Endothelial cell of umbilical vein (primary cell): ENCODE measurements at regions not wholly inside any gene's neighbourhood (a gene's known extent, or its start where the extent isn't known, plus 50 kb on each side); places are given as distances from the start of the nearest gene placed in this dataset.

Experiments used
- BruUV-seq: library from RNA; stranded (reverse); fragments of 400-500 nt; replicated peaks from 2 replicates; lab custom pipeline; 2021; lab: Mats Ljungman, UMichigan
- CTCF ChIA-PET: fragments of 300-600, 350-600 bp; sonication (Branson Sonifier 250); formaldehyde crosslinking; loops from one replicate; lab custom pipeline; 2021; ENCODE audit warnings: antibody characterized with exemption, inconsistent platforms; lab: Charles Lee
- POLR2A ChIA-PET: fragments of 300-600, 350-600 bp; sonication (Branson Sonifier 250); formaldehyde crosslinking; loops from one replicate; lab custom pipeline; 2021; ENCODE audit warnings: antibody characterized with exemption, inconsistent platforms; lab: Charles Lee
- DNase-seq: peaks from one replicate; pipeline ENCODE4 v3.0.0-alpha.2; 2011; ENCODE audit warnings: low read depth, low spot score
- FAIRE-seq: peaks from 2 replicates; lab custom pipeline; 2011; peaks lifted over from hg19 to GRCh38; lab: Jason Lieb, UNC
- H2AFZ ChIP-seq: 2 replicates; pipeline ENCODE4 v1.6.0; 2012; ENCODE audit warnings: low read depth, low read length, control low read depth, inconsistent platforms
- H3K27ac ChIP-seq: 2 replicates; pipeline ENCODE4 v1.5.1; 2011; ENCODE audit warnings: low read depth, mild to moderate bottlenecking, control low read depth, low read length, moderate library complexity; ENCODE audit not compliant: insufficient read depth
- H3K27me3 ChIP-seq, 2 experiments: 2 replicates each; pipeline versions ENCODE4 v1.6.0 to v1.6.1; 2011; ENCODE audit warnings: low read length in 2 of 2, mixed read lengths in 1 of 2; ENCODE audit not compliant: control insufficient read depth in 2 of 2, insufficient read depth in 2 of 2
- H3K36me3 ChIP-seq, 2 experiments: 2 replicates in 1 of 2; 3 replicates in 1 of 2; pipeline ENCODE4 v1.5.1; 2011; ENCODE audit warnings: low read length in 2 of 2, mild to moderate bottlenecking in 1 of 2, moderate library complexity in 1 of 2; ENCODE audit not compliant: control insufficient read depth in 2 of 2, insufficient read depth in 2 of 2; ENCODE audit errors: extremely low read depth in 1 of 2
- H3K4me1 ChIP-seq: 3 replicates; pipeline ENCODE4 v1.5.1; 2011; ENCODE audit warnings: mild to moderate bottlenecking, low read length; ENCODE audit not compliant: control insufficient read depth, insufficient read depth; ENCODE audit errors: extremely low read depth
- H3K4me2 ChIP-seq: 2 replicates; pipeline ENCODE4 v1.6.1; 2011; ENCODE audit warnings: low read length, control low read depth, mixed read lengths; ENCODE audit not compliant: insufficient read depth
- H3K4me3 ChIP-seq, 3 experiments: fragments of 200-600 bp in 1 of 3; sonication (generic), shearing (Covaris generic) in 1 of 3; replicated peaks in 1 of 3; 2 replicates each; pipeline ENCODE4 v1.5.1; 2011 to 2016; ENCODE audit warnings: control low read depth in 3 of 3, low read length in 3 of 3, mild to moderate bottlenecking in 2 of 3, inconsistent platforms in 1 of 3, low read depth in 1 of 3, moderate library complexity in 1 of 3; ENCODE audit not compliant: insufficient read depth in 1 of 3
- H3K79me2 ChIP-seq: 2 replicates; pipeline ENCODE4 v1.6.0; 2012; ENCODE audit warnings: low read length, inconsistent platforms; ENCODE audit not compliant: control insufficient read depth, insufficient read depth
- H3K9ac ChIP-seq: replicated peaks from 2 replicates; pipeline ENCODE3; 2011; ENCODE audit warnings: low read length, control low read depth; ENCODE audit not compliant: insufficient read depth; ENCODE audit errors: extremely low read depth
- H3K9me1 ChIP-seq: replicated peaks from 3 replicates; pipeline ENCODE4 v1.6.0; 2011; ENCODE audit warnings: mild to moderate bottlenecking, low read length; ENCODE audit not compliant: control insufficient read depth, insufficient read depth; ENCODE audit errors: extremely low read depth
- H3K9me3 ChIP-seq: replicated peaks from 2 replicates; pipeline ENCODE4 v1.5.1; 2012; ENCODE audit warnings: low read length, inconsistent platforms; ENCODE audit not compliant: control insufficient read depth, insufficient read depth
- H4K20me1 ChIP-seq: replicated peaks from 2 replicates; pipeline ENCODE3; 2011; ENCODE audit warnings: mild to moderate bottlenecking, low read length; ENCODE audit not compliant: control insufficient read depth, insufficient read depth; ENCODE audit errors: extremely low read depth
- EZH2 ChIP-seq: IDR thresholded peaks from 2 replicates; pipeline ENCODE4 v1.6.1; 2012; ENCODE audit warnings: borderline replicate concordance, low read depth, mild to moderate bottlenecking, moderate library complexity, low read length, inconsistent platforms; ENCODE audit not compliant: severe bottlenecking
- FOS ChIP-seq: IDR thresholded peaks from 2 replicates; pipeline ENCODE4 v1.6.1; 2011; ENCODE audit warnings: mild to moderate bottlenecking, low read length, moderate library complexity, borderline replicate concordance; ENCODE audit not compliant: insufficient read depth
- GATA2 ChIP-seq: IDR thresholded peaks from 2 replicates; pipeline ENCODE4 v1.7.0; 2011; ENCODE audit warnings: low read depth, mild to moderate bottlenecking, moderate library complexity, mixed read lengths, low read length; ENCODE audit not compliant: insufficient read length, insufficient read depth
- JUN ChIP-seq: IDR thresholded peaks from 2 replicates; pipeline ENCODE4 v1.6.1; 2011; ENCODE audit warnings: borderline replicate concordance, low read depth; ENCODE audit not compliant: insufficient read length, insufficient read depth
- MYC ChIP-seq: IDR thresholded peaks from one replicate; pipeline ENCODE4 v1.6.1; 2011; ENCODE audit warnings: mild to moderate bottlenecking, low read depth, low read length
- POLR2A ChIP-seq: IDR thresholded peaks from 2 replicates; pipeline ENCODE4 v1.6.1; 2012; ENCODE audit warnings: low read depth, mild to moderate bottlenecking, control low read depth, low read length
- POLR2AphosphoS5 ChIP-seq: IDR thresholded peaks from 2 replicates; pipeline ENCODE4 v1.6.1; 2012; ENCODE audit warnings: low read depth, mild to moderate bottlenecking, control low read depth, low read length, moderate library complexity; ENCODE audit not compliant: insufficient read depth
- dilution Hi-C: fragments of 300-500 bp; cut with MboI; formaldehyde crosslinking; loops from one replicate; pipeline ENCODE4 v1.15.0; 2019; ENCODE audit warnings: low sequenced_read_pairs; ENCODE audit not compliant: extremely low pct_ligation_motif_present
- intact Hi-C: fragments of 100-400 bp; cut with micrococcal nuclease; formaldehyde crosslinking; loops from one replicate; pipeline ENCODE4 v1.10.0; 2022
- TF ChIP-seq, protein P1 (sequence below), 2 donors: IDR thresholded peaks; 1 replicate in 1 of 2; 2 replicates in 1 of 2; pipeline ENCODE4 v1.5.1; 2011; ENCODE audit warnings: low read length in 2 of 2, mild to moderate bottlenecking in 2 of 2, moderate library complexity in 2 of 2, control low read depth in 1 of 2, inconsistent platforms in 1 of 2, low read depth in 1 of 2; ENCODE audit not compliant: insufficient read depth in 1 of 2; ENCODE audit errors: extremely low read depth in 1 of 2
- TF ChIP-seq, protein P2 (sequence below): IDR thresholded peaks from 2 replicates; pipeline ENCODE4 v1.6.1; 2011; ENCODE audit not compliant: insufficient read depth, insufficient read length

DNA sequence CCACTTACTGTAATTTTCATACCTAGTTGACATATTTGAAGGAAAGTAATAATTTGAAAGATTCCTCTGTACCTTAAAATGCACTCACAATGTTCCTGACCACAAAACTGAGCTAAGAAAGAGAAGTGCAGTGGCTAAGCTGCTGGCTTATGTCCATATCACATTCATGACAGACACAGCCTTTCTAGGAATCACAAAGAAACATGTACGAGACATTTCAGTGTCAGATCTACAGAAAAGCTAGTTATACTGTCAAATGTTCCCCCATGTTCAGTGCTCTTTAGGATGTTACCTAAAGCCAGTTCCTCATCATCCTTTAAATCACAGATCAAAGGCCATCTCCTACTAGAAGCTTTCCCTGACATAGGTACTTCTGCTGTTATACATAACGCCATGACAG lies 142.2 kb upstream of the C11orf58 start:
- no peaks in the 10 kb centered on the region for H3K9me3 ChIP-seq
- no peak for TF ChIP-seq POLR2AphosphoS5
- TF ChIP-seq FOS, result no peak
- TF ChIP-seq JUN, result no peak
- no peak for TF ChIP-seq EZH2
- TF ChIP-seq, protein P1, sequence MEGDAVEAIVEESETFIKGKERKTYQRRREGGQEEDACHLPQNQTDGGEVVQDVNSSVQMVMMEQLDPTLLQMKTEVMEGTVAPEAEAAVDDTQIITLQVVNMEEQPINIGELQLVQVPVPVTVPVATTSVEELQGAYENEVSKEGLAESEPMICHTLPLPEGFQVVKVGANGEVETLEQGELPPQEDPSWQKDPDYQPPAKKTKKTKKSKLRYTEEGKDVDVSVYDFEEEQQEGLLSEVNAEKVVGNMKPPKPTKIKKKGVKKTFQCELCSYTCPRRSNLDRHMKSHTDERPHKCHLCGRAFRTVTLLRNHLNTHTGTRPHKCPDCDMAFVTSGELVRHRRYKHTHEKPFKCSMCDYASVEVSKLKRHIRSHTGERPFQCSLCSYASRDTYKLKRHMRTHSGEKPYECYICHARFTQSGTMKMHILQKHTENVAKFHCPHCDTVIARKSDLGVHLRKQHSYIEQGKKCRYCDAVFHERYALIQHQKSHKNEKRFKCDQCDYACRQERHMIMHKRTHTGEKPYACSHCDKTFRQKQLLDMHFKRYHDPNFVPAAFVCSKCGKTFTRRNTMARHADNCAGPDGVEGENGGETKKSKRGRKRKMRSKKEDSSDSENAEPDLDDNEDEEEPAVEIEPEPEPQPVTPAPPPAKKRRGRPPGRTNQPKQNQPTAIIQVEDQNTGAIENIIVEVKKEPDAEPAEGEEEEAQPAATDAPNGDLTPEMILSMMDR (IDR thresholded peaks at IDR 0.05; ENCODE audit: extremely low read depth in 1 of 2, insufficient read depth in 1 of 2, low read depth in 1 of 2, low read length in 2 of 2), result no peak
- no peak for TF ChIP-seq POLR2A
- no peak for TF ChIP-seq GATA2
- no peak for TF ChIP-seq MYC
- TF ChIP-seq, protein P2, sequence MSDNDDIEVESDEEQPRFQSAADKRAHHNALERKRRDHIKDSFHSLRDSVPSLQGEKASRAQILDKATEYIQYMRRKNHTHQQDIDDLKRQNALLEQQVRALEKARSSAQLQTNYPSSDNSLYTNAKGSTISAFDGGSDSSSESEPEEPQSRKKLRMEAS, result no peak
- BruUV-seq, result no TSS peak
- H3K4me3 ChIP-seq, result no peak overlapping the region
- no peaks in the 10 kb centered on the region for H3K79me2 ChIP-seq
- no peaks in the 10 kb centered on the region for H3K4me1 ChIP-seq
- dilution Hi-C loops (no loop called here), intact Hi-C loops (no loop called here)
- H3K4me2 ChIP-seq, result no peak overlapping the region
- peaks cover 2% of the 10 kb centered on the region for H3K9me1 ChIP-seq
- H4K20me1 ChIP-seq, result no peaks in the 10 kb centered on the region
- H2AFZ ChIP-seq, result no peak overlapping the region
- H3K9ac ChIP-seq, result no peak overlapping the region
- DNase-seq (no peak), FAIRE-seq (no peak)
- peaks cover 0 to 2% of the 10 kb centered on the region in 2 experiments for H3K27me3 ChIP-seq
- CTCF ChIA-PET, result interaction anchor here (1.3 to 4.7 kb wide), 2 partner anchors 9 to 17 kb away, joined by 5 to 28 read pairs; no protein-coding TSS in a partner anchor
- POLR2A ChIA-PET, result no interaction called here
- no peaks in the 10 kb centered on the region for H3K36me3 ChIP-seq
- no peak overlapping the region for H3K27ac ChIP-seq
